K562 (cell line): ENCODE measurements at regions not wholly inside any gene's neighbourhood (a gene's known extent, or its start where the extent isn't known, plus 50 kb on each side); places are given as distances from the start of the nearest gene placed in this dataset.
A peak's percentile ranks its signal among the peaks of the same experiment; 100 is the strongest.

ENCODE experiments used
- ARNT ChIP-seq, 2 experiments: fragments of 450-650 bp; IDR thresholded peaks; 2 replicates each; pipeline ENCODE4 v1.6.1; 2016; ENCODE audit warnings: mild to moderate bottlenecking in 1 of 2
- BACH1 ChIP-seq: fragments of 200-800 bp; sonication (Bioruptor generic); IDR thresholded peaks from 2 replicates; pipeline ENCODE4 v1.6.1; 2016; ENCODE audit warnings: missing genetic modification characterization, missing compliant biosample characterization
- CHD1 ChIP-seq: fragments of 200-600 bp; sonication (generic); IDR thresholded peaks from one replicate; pipeline ENCODE4 v1.6.1; 2012; ENCODE audit warnings: mild to moderate bottlenecking, moderate library complexity, low read length, inconsistent platforms
- CHD2 ChIP-seq: IDR thresholded peaks from 2 replicates; pipeline ENCODE4 v1.6.1; 2011; ENCODE audit warnings: low read depth, low read length
- EP300 ChIP-seq: IDR thresholded peaks from 2 replicates; pipeline ENCODE4 v1.6.1; 2012; ENCODE audit warnings: low read length, improper control_type of control experiment
- FOXJ2 ChIP-seq: fragments of 200-800 bp; sonication (Bioruptor generic); IDR thresholded peaks from 2 replicates; pipeline ENCODE4 v1.6.1; 2016; ENCODE audit warnings: missing genetic modification characterization, missing compliant biosample characterization
- KHSRP ChIP-seq: fragments of 450-650 bp; IDR thresholded peaks from 2 replicates; pipeline ENCODE4 v1.6.1; 2017
- LEF1 ChIP-seq: fragments of 450-650 bp; IDR thresholded peaks from 2 replicates; pipeline ENCODE4 v1.6.1; 2016; ENCODE audit warnings: mild to moderate bottlenecking
- MECOM ChIP-seq: fragments of 250-450 bp; sonication (Bioruptor Pico); IDR thresholded peaks from 2 replicates; pipeline ENCODE4 v1.8.0; 2022; ENCODE audit warnings: inconsistent platforms
- NFIX ChIP-seq: fragments of 250-450 bp; sonication (Bioruptor Pico); IDR thresholded peaks from 2 replicates; pipeline ENCODE4 v1.4.0; 2020; ENCODE audit warnings: low read depth, mild to moderate bottlenecking, moderate library complexity
- PCBP1 ChIP-seq: fragments of 200-400 bp; formaldehyde crosslinking; IDR thresholded peaks from 2 replicates; pipeline ENCODE4 v1.6.1; 2018; ENCODE audit warnings: mild to moderate bottlenecking, low read depth, low read length; ENCODE audit not compliant: poor library complexity, severe bottlenecking
- PML ChIP-seq: IDR thresholded peaks from 2 replicates; pipeline ENCODE4 v1.6.1; 2012; ENCODE audit warnings: low read length, inconsistent platforms
- POU5F1 ChIP-seq: fragments of 150-350 bp; IDR thresholded peaks from 2 replicates; pipeline ENCODE4 v1.6.1; 2014; ENCODE audit warnings: borderline replicate concordance, low read length, low read depth, mild to moderate bottlenecking; ENCODE audit not compliant: partially characterized antibody
- RBFOX2 ChIP-seq: fragments of 200-400 bp; formaldehyde crosslinking; IDR thresholded peaks from 2 replicates; pipeline ENCODE4 v1.6.1; 2017; ENCODE audit warnings: low read depth, mild to moderate bottlenecking, low read length, moderate library complexity
- SAFB2 ChIP-seq: fragments of 200-400 bp; formaldehyde crosslinking; IDR thresholded peaks from 2 replicates; pipeline ENCODE4 v1.6.1; 2018; ENCODE audit warnings: borderline replicate concordance, low read length, low read depth, moderate library complexity; ENCODE audit not compliant: severe bottlenecking
- YBX1 ChIP-seq: fragments of 450-650 bp; IDR thresholded peaks from 2 replicates; pipeline ENCODE4 v1.7.1; 2016; ENCODE audit warnings: mild to moderate bottlenecking
- ZEB2 ChIP-seq: fragments of 450-650 bp; IDR thresholded peaks from 2 replicates; pipeline ENCODE4 v1.6.1; 2016
- ZFP1 ChIP-seq: fragments of 450-650 bp; formaldehyde crosslinking; IDR thresholded peaks from 2 replicates; pipeline ENCODE4 v1.4.0; 2020; ENCODE audit warnings: mild to moderate bottlenecking, mixed read lengths
- ZNF197 ChIP-seq: fragments of 200-800 bp; sonication (Bioruptor generic); IDR thresholded peaks from 2 replicates; pipeline ENCODE4 v1.6.1; 2016; ENCODE audit warnings: low read depth, missing genetic modification characterization, missing compliant biosample characterization
- ZNF23 ChIP-seq: fragments of 250-450 bp; sonication (Bioruptor Pico); IDR thresholded peaks from 2 replicates; pipeline ENCODE4 v1.4.0; 2020; ENCODE audit warnings: mild to moderate bottlenecking
- ZNF232 ChIP-seq: sonication (generic); formaldehyde crosslinking; IDR thresholded peaks from 2 replicates; pipeline ENCODE4 v1.8.0; 2022; ENCODE audit warnings: mild to moderate bottlenecking, missing genetic modification reagents
- ZNF436 ChIP-seq: fragments of 250-450, 450-650 bp; sonication (Bioruptor Pico); formaldehyde crosslinking; IDR thresholded peaks from 2 replicates; pipeline ENCODE4 v1.7.0; 2020; ENCODE audit warnings: mild to moderate bottlenecking
- ZNF586 ChIP-seq: fragments of 450-650 bp; formaldehyde crosslinking; conservative IDR thresholded peaks from 2 replicates; pipeline ENCODE4 v1.4.0; 2020; ENCODE audit warnings: mild to moderate bottlenecking, moderate library complexity
- ZNF699 ChIP-seq: fragments of 250-450 bp; sonication (Bioruptor Pico); IDR thresholded peaks from 2 replicates; pipeline ENCODE4 v1.8.0; 2021; ENCODE audit warnings: mild to moderate bottlenecking, moderate library complexity; ENCODE audit not compliant: insufficient replicate concordance
- TF ChIP-seq, protein P1 (sequence below): fragments of 250-450 bp; sonication (Bioruptor Pico); IDR thresholded peaks from 2 replicates; pipeline ENCODE4 v1.5.0; 2021; ENCODE audit warnings: mild to moderate bottlenecking, moderate library complexity
- TF ChIP-seq, protein P2 (sequence below), 2 experiments: fragments of 250-450 bp in 1 of 2; fragments of 450-650 bp in 1 of 2; sonication (Bioruptor Pico) in 1 of 2; IDR thresholded peaks; 2 replicates each; pipeline versions ENCODE4 v1.6.1 to v1.8.0; 2016 to 2021; ENCODE audit warnings: mild to moderate bottlenecking in 2 of 2, moderate library complexity in 2 of 2, missing compliant biosample characterization in 1 of 2, missing genetic modification characterization in 1 of 2
- TF ChIP-seq, protein P3 (sequence below): sonication (generic); IDR thresholded peaks from 2 replicates; pipeline ENCODE4 v1.6.1; 2016

DNA sequence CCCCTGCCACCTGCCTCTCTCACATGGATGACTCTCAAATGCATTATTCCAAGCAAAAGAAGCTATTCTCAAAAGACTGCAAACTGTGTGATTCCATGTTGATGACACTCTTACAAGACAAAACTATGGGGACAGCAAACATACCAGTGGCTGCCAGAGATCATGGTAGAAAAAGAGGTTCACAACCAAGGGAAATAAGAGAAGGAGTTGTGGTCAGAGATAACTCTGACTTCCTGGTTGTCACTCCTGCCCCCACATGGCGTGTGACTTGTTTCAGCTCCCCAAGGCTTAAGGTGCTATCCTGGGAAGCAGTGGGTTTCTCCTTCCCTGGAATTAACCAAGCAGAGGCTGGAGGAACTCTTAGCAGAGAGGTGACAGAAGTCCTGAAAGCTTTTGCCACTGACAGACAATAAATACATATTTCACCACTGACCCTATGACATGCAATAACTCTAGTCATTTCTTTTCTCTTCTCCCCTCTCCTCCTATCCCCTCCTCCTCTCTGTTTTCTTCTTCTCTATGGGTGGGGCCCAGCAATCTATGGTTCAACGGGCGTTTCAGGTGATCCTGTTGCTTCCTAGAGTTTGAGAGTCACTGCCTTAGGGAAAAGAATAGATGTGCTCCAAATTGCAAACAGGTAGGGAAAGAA, 185.1 kb downstream of the FCRL5 start (continued):
- TF ChIP-seq, protein P1, sequence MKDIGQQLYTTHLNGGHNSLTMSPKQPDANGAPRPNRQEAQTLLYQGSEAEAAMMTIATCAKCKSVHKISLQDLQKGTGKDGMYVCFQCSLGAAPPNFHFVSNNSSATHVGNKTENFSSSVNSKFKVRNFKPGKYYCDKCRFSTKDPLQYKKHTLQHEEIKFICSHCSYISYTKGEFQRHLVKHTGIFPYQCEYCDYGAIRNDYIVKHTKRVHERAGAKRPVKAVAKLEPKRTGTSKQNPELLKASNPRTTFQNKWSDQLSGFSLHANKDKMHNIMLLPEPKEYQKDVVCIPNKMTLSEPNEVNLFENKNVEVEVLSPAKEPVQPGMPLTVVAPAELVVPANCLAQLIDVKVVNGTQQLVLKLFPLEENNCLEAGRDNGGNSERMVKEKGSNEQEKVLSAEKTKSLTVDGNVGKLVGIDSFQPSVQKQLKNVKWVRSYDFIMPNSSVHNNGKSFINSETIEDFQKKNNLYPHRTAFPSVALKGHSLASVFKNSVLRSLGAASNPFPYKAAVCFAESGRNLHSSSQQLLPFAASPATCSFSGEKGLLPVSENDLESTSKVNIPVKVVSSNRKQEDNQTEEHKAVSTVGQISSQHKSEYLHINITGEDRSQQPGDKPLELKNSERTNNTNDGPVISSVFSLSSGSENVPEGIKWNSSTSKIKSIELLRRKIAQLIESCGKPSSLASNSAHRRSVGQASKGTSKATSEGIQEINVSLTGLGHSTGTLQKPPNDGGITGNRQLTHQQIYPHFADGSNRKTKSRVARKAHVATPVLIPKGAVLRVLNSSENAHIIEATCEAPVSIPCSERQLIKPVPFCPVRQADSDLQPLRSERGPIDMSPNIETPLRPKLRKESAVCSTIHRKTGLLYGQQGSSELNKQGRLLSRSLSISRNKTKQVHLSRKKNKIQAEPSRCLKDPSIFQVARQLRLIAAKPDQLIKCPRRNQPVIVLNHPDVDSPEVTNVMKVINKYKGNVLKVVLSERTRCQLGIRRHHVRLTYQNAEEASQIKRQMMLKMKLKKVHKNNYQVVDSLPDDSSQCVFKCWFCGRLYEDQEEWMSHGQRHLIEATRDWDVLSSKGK (CRISPR knock-in tag), result no peak
- TF ChIP-seq ZNF436 (CRISPR knock-in tag) (no peak), EP300 (peak; percentile 45; the same call in 1 of the 2 replicates), ARNT (IDR thresholded peaks at IDR 0.05) (no peak), ZNF699 (no peak), ZNF197 (CRISPR knock-in tag) (peak; percentile 25; the same call in 1 of the 2 replicates), PCBP1 (no peak), MECOM (CRISPR knock-in tag) (no peak), RBFOX2 (0 out of 2 replicates have a peak, but pooled peaks have one; percentile 30), CHD2 (no peak), SAFB2 (no peak), FOXJ2 (tag) (no peak), ZNF23 (CRISPR knock-in tag) (no peak), YBX1 (no peak), BACH1 (tag) (no peak), KHSRP (no peak), ZEB2 (no peak), CHD1 (no peak), PML (no peak), NFIX (CRISPR knock-in tag) (no peak), LEF1 (peak; percentile 40; the same call in 1 of the 2 replicates), ZNF586 (CRISPR knock-in tag) (no peak), ZNF232 (no peak), POU5F1 (no peak), ZFP1 (CRISPR knock-in tag) (no peak)
- TF ChIP-seq, protein P2, sequence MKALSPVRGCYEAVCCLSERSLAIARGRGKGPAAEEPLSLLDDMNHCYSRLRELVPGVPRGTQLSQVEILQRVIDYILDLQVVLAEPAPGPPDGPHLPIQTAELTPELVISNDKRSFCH (CRISPR knock-in tag; IDR thresholded peaks at IDR 0.05), result no peak
- TF ChIP-seq, protein P2 (tag; IDR thresholded peaks at IDR 0.05), result peak; percentile 63; the same call in 1 of the 2 replicates
- TF ChIP-seq, protein P3, sequence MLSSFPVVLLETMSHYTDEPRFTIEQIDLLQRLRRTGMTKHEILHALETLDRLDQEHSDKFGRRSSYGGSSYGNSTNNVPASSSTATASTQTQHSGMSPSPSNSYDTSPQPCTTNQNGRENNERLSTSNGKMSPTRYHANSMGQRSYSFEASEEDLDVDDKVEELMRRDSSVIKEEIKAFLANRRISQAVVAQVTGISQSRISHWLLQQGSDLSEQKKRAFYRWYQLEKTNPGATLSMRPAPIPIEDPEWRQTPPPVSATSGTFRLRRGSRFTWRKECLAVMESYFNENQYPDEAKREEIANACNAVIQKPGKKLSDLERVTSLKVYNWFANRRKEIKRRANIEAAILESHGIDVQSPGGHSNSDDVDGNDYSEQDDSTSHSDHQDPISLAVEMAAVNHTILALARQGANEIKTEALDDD, result peak; percentile 67; the same call in 1 of the 2 replicates
